ENCODE measurements at regions not wholly inside any gene's neighbourhood (a gene's known extent, or its start where the extent isn't known, plus 50 kb on each side); places are given as distances from the start of the nearest gene placed in this dataset.

DNA sequence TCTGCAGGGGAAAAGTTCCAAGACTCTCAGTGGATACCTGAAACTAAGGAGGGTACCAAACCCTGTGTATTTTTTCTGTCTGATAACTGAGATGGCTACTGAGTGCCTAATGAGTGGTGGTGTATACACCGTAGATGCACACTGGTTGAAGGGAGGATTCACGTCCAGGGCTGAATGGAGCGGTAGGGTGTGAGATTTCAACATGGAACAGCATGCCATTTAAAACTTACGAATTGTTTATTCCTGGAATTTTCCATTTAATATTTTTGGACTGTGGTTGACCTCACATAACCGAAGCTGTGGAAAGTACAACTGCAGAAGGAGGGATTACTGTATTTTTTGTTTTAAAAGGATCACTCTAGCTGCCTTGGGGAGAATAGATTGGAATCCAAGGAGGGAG, 322.5 kb upstream of the SORL1-AS1 start:
- TF ChIP-seq REST (IDR thresholded peaks at IDR 0.05; ENCODE audit: insufficient read depth in 1 of 2, low read depth in 2 of 2, low read length in 1 of 2), result no peak
- TF ChIP-seq, protein P1, sequence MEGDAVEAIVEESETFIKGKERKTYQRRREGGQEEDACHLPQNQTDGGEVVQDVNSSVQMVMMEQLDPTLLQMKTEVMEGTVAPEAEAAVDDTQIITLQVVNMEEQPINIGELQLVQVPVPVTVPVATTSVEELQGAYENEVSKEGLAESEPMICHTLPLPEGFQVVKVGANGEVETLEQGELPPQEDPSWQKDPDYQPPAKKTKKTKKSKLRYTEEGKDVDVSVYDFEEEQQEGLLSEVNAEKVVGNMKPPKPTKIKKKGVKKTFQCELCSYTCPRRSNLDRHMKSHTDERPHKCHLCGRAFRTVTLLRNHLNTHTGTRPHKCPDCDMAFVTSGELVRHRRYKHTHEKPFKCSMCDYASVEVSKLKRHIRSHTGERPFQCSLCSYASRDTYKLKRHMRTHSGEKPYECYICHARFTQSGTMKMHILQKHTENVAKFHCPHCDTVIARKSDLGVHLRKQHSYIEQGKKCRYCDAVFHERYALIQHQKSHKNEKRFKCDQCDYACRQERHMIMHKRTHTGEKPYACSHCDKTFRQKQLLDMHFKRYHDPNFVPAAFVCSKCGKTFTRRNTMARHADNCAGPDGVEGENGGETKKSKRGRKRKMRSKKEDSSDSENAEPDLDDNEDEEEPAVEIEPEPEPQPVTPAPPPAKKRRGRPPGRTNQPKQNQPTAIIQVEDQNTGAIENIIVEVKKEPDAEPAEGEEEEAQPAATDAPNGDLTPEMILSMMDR (IDR thresholded peaks at IDR 0.05), result no peak

All from Panc1 (cell line).